Stimulated activated effector memory CD8-positive, alpha-beta T cell treated with anti-CD3 and anti-CD28 coated beads, Interleukin-12 subunit alpha, Interleukin-12 subunit beta, amount 100 ng/mL, for 72 hours (primary cell): ENCODE measurements at regions not wholly inside any gene's neighbourhood (a gene's known extent, or its start where the extent isn't known, plus 50 kb on each side); places are given as distances from the start of the nearest gene placed in this dataset.

ENCODE experiments used
- ATAC-seq: fragments of 150-1000 bp; cut with Tn5 transposase; 2 replicates; pipeline ENCODE4 v1.10.0; 2021
- DNase-seq, 2 donors: peaks; one replicate each; pipeline ENCODE4 v3.0.0; 2021 to 2022; ENCODE audit warnings: low spot score in 2 of 2
- H3K27ac Mint-ChIP-seq: one replicate; pipeline ENCODE4 v1.8.0; 2022; ENCODE audit warnings: mild to moderate bottlenecking, mixed read lengths
- H3K36me3 Mint-ChIP-seq: one replicate; pipeline ENCODE4 v1.8.0; 2022; ENCODE audit warnings: mild to moderate bottlenecking, mixed read lengths
- H3K4me1 Mint-ChIP-seq: one replicate; pipeline ENCODE4 v1.8.0; 2022; ENCODE audit warnings: mixed read lengths
- H3K4me3 Mint-ChIP-seq: one replicate; pipeline ENCODE4 v1.8.0; 2022; ENCODE audit warnings: mild to moderate bottlenecking, mixed read lengths
- H3K9me3 Mint-ChIP-seq: one replicate; pipeline ENCODE4 v1.8.0; 2022; ENCODE audit warnings: mixed read lengths

- Mint-ChIP-seq H3K36me3 (no peaks in the 10 kb centered on the region), H3K27ac (no peak overlapping the region), H3K4me3 (no peak overlapping the region), H3K4me1 (no peaks in the 10 kb centered on the region), H3K9me3 (no peaks in the 10 kb centered on the region)
- ATAC-seq, result no peak
- DNase-seq, result no peak
These were observed 232.0 kb upstream of the GSE1 start for GRCh38 chr16:85380905-85381737.

GRCh38 chr16:85381738-85382592 is 231.2 kb upstream of the GSE1 start:
- no peak for DNase-seq
- H3K36me3 Mint-ChIP-seq, result no peaks in the 10 kb centered on the region
- no peaks in the 10 kb centered on the region for H3K4me1 Mint-ChIP-seq
- H3K4me3 Mint-ChIP-seq, result no peak overlapping the region
- no peak overlapping the region for H3K27ac Mint-ChIP-seq
- no peaks in the 10 kb centered on the region for H3K9me3 Mint-ChIP-seq
- ATAC-seq, result no peak

GRCh38 chr16:85382717-85383118 is 230.4 kb upstream of the GSE1 start:
- no peaks in the 10 kb centered on the region for H3K36me3 Mint-ChIP-seq
- no peak overlapping the region for H3K4me3 Mint-ChIP-seq
- no peak overlapping the region for H3K27ac Mint-ChIP-seq
- no peaks in the 10 kb centered on the region for H3K9me3 Mint-ChIP-seq
- no peak for ATAC-seq
- no peaks in the 10 kb centered on the region for H3K4me1 Mint-ChIP-seq
- DNase-seq, result no peak

- Mint-ChIP-seq H3K36me3 (no peaks in the 10 kb centered on the region), H3K27ac (no peak overlapping the region), H3K4me1 (no peaks in the 10 kb centered on the region), H3K4me3 (no peak overlapping the region), H3K9me3 (no peaks in the 10 kb centered on the region)
- no peak for ATAC-seq
- DNase-seq, result no peak
These were observed 229.0 kb upstream of the GSE1 start for GRCh38 chr16:85383836-85384832.

GRCh38 chr16:85384833-85385462 is 228.2 kb upstream of the GSE1 start:
- H3K4me3 Mint-ChIP-seq, result no peak overlapping the region
- DNase-seq (no peak), ATAC-seq (no peak)
- no peak overlapping the region for H3K27ac Mint-ChIP-seq
- no peaks in the 10 kb centered on the region for H3K9me3 Mint-ChIP-seq
- no peaks in the 10 kb centered on the region for H3K36me3 Mint-ChIP-seq
- no peaks in the 10 kb centered on the region for H3K4me1 Mint-ChIP-seq

- Mint-ChIP-seq H3K4me1 (no peaks in the 10 kb centered on the region), H3K36me3 (no peaks in the 10 kb centered on the region), H3K9me3 (no peaks in the 10 kb centered on the region), H3K4me3 (no peak overlapping the region), H3K27ac (no peak overlapping the region)
- ATAC-seq (no peak), DNase-seq (no peak)
These were observed 227.4 kb upstream of the GSE1 start for GRCh38 chr16:85385463-85386331.

- no peak overlapping the region for H3K4me3 Mint-ChIP-seq
These were observed 226.5 kb upstream of the GSE1 start for GRCh38 chr16:85386467-85387170.

GRCh38 chr16:85387171-85387507 is 226.0 kb upstream of the GSE1 start:
- H3K36me3 Mint-ChIP-seq, result no peaks in the 10 kb centered on the region
- ATAC-seq (no peak), DNase-seq (no peak)
- H3K4me3 Mint-ChIP-seq, result no peak overlapping the region
- no peaks in the 10 kb centered on the region for H3K4me1 Mint-ChIP-seq
- H3K9me3 Mint-ChIP-seq, result no peaks in the 10 kb centered on the region
- H3K27ac Mint-ChIP-seq, result no peak overlapping the region

More at GRCh38 chr16:85386467-85387170, 226.5 kb upstream of the GSE1 start:
- no peak for DNase-seq
- Mint-ChIP-seq H3K4me1 (no peaks in the 10 kb centered on the region), H3K36me3 (no peaks in the 10 kb centered on the region), H3K27ac (no peak overlapping the region), H3K9me3 (no peaks in the 10 kb centered on the region)
- no peak for ATAC-seq

GRCh38 chr16:85387731-85388295 is 225.3 kb upstream of the GSE1 start:
- ATAC-seq (no peak), DNase-seq (no peak)
- H3K27ac Mint-ChIP-seq, result no peak overlapping the region
- H3K9me3 Mint-ChIP-seq, result no peaks in the 10 kb centered on the region
- no peaks in the 10 kb centered on the region for H3K36me3 Mint-ChIP-seq
- H3K4me3 Mint-ChIP-seq, result no peak overlapping the region
- no peaks in the 10 kb centered on the region for H3K4me1 Mint-ChIP-seq

GRCh38 chr16:85389679-85390470 is 223.2 kb upstream of the GSE1 start:
- Mint-ChIP-seq H3K4me3 (no peak overlapping the region), H3K36me3 (no peaks in the 10 kb centered on the region), H3K27ac (no peak overlapping the region), H3K4me1 (no peaks in the 10 kb centered on the region), H3K9me3 (no peaks in the 10 kb centered on the region)
- no peak for ATAC-seq
- DNase-seq, result no peak

- no peaks in the 10 kb centered on the region for H3K9me3 Mint-ChIP-seq
- H3K4me1 Mint-ChIP-seq, result no peaks in the 10 kb centered on the region
- DNase-seq (no peak), ATAC-seq (no peak)
- no peaks in the 10 kb centered on the region for H3K36me3 Mint-ChIP-seq
- H3K4me3 Mint-ChIP-seq, result no peak overlapping the region
- no peak overlapping the region for H3K27ac Mint-ChIP-seq
These were observed 222.5 kb upstream of the GSE1 start for GRCh38 chr16:85390511-85391174.

- Mint-ChIP-seq H3K4me1 (no peaks in the 10 kb centered on the region), H3K36me3 (no peaks in the 10 kb centered on the region)
These were observed 221.9 kb upstream of the GSE1 start for GRCh38 chr16:85391175-85391707.

More at GRCh38 chr16:85391175-85391707, 221.9 kb upstream of the GSE1 start:
- Mint-ChIP-seq H3K4me3 (no peak overlapping the region), H3K9me3 (no peaks in the 10 kb centered on the region), H3K27ac (no peak overlapping the region)
- no peak for DNase-seq
- no peak for ATAC-seq
